LNCaP clone FGC (cell line): ENCODE measurements at regions not wholly inside any gene's neighbourhood (a gene's known extent, or its start where the extent isn't known, plus 50 kb on each side); places are given as distances from the start of the nearest gene placed in this dataset.

Source experiments
- DNase-seq: peaks from one replicate; pipeline ENCODE4 v3.0.0-alpha.2; 2011; ENCODE audit warnings: low read depth
- H3K4me3 ChIP-seq: 2 replicates; pipeline ENCODE4 v1.5.1; 2011; ENCODE audit warnings: mild to moderate bottlenecking, low read depth, low read length, control low read depth
- TF ChIP-seq, protein P1 (sequence below): IDR thresholded peaks from 2 replicates; pipeline ENCODE4 v1.5.1; 2012; ENCODE audit warnings: mild to moderate bottlenecking; ENCODE audit not compliant: control insufficient read depth, insufficient read depth; ENCODE audit errors: extremely low read depth

DNA sequence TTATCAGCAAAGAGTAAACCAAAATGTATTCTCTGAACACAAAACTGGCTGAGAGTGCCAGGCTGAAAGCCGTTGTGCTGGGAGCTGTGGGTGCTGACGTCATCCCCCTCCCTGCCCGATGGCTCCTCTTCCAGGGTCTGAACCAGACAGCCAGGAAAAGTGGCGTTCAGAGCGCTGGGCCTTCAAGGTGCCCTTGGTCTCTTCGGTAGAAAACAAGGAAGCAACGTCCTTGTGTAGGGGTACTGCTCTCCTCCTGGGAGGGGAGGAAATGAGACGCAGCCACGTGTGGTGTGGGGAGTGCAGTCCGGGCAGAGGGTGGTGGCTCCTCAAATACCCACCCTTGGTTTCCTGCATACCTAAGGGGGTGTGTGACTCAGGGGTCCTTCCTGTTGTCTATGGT is 394.7 kb downstream of the SEC14L1 start:
- TF ChIP-seq, protein P1, sequence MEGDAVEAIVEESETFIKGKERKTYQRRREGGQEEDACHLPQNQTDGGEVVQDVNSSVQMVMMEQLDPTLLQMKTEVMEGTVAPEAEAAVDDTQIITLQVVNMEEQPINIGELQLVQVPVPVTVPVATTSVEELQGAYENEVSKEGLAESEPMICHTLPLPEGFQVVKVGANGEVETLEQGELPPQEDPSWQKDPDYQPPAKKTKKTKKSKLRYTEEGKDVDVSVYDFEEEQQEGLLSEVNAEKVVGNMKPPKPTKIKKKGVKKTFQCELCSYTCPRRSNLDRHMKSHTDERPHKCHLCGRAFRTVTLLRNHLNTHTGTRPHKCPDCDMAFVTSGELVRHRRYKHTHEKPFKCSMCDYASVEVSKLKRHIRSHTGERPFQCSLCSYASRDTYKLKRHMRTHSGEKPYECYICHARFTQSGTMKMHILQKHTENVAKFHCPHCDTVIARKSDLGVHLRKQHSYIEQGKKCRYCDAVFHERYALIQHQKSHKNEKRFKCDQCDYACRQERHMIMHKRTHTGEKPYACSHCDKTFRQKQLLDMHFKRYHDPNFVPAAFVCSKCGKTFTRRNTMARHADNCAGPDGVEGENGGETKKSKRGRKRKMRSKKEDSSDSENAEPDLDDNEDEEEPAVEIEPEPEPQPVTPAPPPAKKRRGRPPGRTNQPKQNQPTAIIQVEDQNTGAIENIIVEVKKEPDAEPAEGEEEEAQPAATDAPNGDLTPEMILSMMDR: no peak
- DNase-seq: no peak
- H3K4me3 ChIP-seq: no peak overlapping the region

DNA sequence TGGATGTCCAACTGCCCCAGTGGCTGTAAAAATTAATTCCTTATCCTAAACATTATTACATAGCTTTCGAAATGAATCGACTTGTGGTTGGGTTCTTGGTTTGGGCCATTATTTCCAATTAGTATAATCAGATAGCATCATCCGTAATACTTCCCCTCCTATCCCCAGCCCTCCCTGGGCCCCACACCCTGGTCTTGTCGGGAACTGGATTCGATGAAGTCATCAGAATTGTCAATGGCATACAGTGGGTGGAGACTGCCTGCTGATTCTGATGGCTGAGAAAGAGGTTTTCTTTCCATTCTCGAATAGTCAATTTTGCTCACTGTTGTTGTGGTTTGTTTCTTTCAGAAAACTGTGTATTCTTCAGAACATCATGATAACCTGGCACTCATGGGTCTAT is 395.1 kb downstream of the SEC14L1 start:
- DNase-seq: no peak
- H3K4me3 ChIP-seq: no peak overlapping the region
- TF ChIP-seq, protein P1: no peak

DNA sequence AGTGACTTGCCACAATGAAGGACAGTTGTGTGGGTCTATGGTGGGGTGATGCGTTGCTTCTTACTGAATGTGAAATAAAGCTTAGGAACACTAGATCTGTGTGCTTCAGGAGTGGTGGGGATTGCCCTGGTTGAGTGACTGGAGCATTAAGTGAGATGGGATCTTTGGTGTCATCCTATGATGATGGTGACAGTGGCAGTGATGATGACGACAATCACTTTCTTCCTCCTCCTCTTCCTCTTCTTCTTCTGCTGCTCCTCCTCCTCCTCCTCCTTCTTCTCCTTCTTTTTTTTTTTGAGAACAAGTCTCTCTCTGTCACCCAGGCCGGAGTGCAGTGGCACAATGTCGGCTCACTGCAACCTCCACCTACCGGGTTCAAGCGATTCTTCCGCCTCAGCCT is 396.8 kb downstream of the SEC14L1 start:
- H3K4me3 ChIP-seq: no peak overlapping the region
- TF ChIP-seq, protein P1: no peak
- DNase-seq: no peak

DNA sequence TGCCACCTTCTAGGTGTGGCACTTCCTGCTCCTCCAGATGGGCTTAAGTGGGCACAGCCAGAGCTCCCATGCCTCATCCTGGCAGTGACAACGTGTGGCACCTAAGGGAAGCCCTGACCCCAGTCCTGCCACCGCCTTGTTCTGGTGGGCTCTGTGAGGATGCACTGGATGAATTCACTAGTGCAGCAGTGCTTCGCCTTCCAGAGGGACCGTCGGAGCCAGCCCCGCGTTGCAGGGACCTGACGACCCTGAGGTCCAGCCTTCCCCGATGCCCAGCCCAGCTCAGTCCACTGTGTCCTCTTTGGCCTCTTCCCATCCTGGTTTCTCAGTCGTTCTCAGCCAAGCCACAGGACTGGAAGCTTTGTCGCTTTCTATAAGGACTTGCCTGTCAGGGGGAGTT is 399.8 kb downstream of the SEC14L1 start:
- no peak for DNase-seq
- TF ChIP-seq, protein P1: no peak
- H3K4me3 ChIP-seq: no peak overlapping the region

DNA sequence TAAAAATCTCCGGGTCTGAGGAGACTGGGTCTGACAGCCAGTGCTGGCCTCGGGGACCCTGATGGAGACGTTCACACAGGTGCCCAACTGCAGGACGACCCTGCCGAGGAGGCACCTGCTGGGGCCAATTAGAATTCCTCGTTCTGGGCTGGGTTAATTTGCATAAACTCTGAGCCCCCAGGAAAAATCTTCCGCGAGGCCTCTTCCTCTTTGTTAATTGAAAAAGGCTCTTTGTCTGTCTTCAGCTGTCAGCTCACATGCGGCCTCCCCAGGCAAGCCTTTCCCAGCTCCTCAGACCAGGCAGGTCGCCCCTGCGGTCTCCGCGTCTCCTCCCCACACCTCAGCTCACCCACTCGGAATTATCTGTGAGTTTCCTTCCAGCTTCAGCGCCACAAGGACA is 400.2 kb downstream of the SEC14L1 start:
- TF ChIP-seq, protein P1: no peak
- no peak overlapping the region for H3K4me3 ChIP-seq
- no peak for DNase-seq

DNA sequence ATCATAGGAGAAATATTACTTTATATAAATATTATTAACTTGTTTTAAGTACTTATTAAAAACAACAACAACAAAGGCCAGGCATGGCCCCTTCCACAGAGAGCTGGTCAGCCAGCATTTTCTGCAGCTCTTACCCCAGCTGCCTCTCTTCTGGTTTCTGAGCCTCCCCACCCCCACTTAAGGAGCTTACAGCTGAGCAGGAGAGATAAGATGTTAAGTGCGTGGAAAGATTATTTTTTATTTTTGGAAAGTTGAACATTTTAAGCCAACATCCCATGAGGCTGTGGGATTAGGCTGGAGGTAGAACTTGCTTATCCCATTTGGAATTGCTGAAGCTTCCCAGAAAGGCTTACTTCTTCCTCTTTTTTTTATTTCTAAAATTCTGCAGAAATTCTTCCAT is 401.2 kb downstream of the SEC14L1 start:
- TF ChIP-seq, protein P1: no peak
- H3K4me3 ChIP-seq: no peak overlapping the region
- no peak for DNase-seq

DNA sequence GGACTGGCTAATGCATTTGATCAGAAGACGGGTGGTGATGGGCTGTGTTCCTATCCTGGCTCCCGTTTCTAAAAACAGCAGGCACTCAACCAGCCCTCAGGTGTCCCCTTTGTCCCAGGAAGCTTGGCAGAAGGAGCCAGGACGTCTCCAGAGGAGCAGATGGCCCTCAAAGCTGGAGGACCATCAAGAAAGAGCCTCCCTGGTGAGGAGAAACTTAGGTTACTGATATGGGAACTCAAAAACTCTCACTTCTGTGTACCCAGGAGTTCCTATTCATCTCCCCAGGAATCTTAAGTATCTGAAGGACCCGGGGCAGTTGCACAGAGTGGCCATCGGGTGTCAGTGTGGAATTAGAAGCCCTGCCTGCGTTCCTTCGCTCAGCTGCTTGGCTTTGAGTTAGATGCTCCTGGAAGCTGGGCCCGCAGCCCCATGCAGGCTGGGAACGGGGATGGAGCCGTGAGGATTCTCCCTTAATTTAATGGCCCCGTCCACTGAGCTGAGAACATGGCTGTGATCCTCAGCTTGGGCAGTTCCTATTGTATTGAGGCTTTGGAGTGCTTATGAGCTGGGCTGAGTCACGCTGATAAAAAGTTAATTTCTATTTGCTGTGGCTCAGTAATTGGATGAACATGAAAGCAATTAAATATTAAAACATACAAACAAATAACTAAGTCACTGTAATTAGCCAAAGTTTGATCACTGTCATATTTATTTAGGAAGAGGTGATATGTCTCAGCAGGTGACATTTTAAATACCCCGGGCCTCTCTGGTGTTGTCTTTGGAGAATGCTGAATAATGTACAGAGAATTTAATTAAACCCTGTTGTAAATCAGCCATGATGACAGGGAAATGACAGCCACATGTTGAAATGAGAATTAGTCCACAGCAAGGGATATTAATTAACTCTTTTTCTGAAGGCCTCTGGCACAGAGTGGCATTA is 402.1 kb downstream of the SEC14L1 start:
- peak; percentile 73 for DNase-seq
- TF ChIP-seq, protein P1: peak; percentile 84
- H3K4me3 ChIP-seq: no peak overlapping the region
